CD4-positive, alpha-beta T cell treated with Interleukin-21 for 1 hour (primary cell): ENCODE measurements at regions not wholly inside any gene's neighbourhood (a gene's known extent, or its start where the extent isn't known, plus 50 kb on each side); places are given as distances from the start of the nearest gene placed in this dataset.

Experiments used
- DNase-seq: peaks from one replicate; pipeline ENCODE4 v3.0.0-alpha.2; 2020

GRCh38 chr6:27053738-27054137 is 193.8 kb upstream of the PRSS16 start:
- DNase-seq, result no peak

- DNase-seq, result no peak
Measured at GRCh38 chr6:27056615-27057014, 190.9 kb upstream of the PRSS16 start.

- no peak for DNase-seq
Measured at GRCh38 chr6:27059621-27060425, 187.7 kb upstream of the PRSS16 start.

GRCh38 chr6:27061235-27061993 is 186.1 kb upstream of the PRSS16 start:
- no peak for DNase-seq

- DNase-seq, result no peak
Measured at GRCh38 chr6:27062755-27063154, 184.7 kb upstream of the PRSS16 start.

GRCh38 chr6:27065183-27065582 is 182.3 kb upstream of the PRSS16 start:
- DNase-seq, result no peak

GRCh38 chr6:27066381-27066780 is 181.1 kb upstream of the PRSS16 start:
- no peak for DNase-seq

GRCh38 chr6:27066802-27067201 is 180.7 kb upstream of the PRSS16 start:
- DNase-seq, result no peak

GRCh38 chr6:27073441-27073840 is 174.1 kb upstream of the PRSS16 start:
- DNase-seq, result no peak

- no peak for DNase-seq
Measured at GRCh38 chr6:27076116-27076515, 171.4 kb upstream of the PRSS16 start.

- DNase-seq, result peak; percentile 60
Measured at GRCh38 chr6:27078734-27079357, 168.7 kb upstream of the PRSS16 start.

- no peak for DNase-seq
Measured at GRCh38 chr6:27081188-27081587, 166.3 kb upstream of the PRSS16 start.

GRCh38 chr6:27081931-27082330 is 165.6 kb upstream of the PRSS16 start:
- DNase-seq, result no peak

- DNase-seq, result no peak
Measured at GRCh38 chr6:27088068-27088467, 159.4 kb upstream of the PRSS16 start.

- no peak for DNase-seq
Measured at GRCh38 chr6:27091661-27092315, 155.7 kb upstream of the PRSS16 start.

GRCh38 chr6:27092316-27092692 is 155.2 kb upstream of the PRSS16 start:
- DNase-seq, result no peak

- no peak for DNase-seq
Measured at GRCh38 chr6:27095914-27096313, 151.6 kb upstream of the PRSS16 start.

GRCh38 chr6:27096834-27097511 is 150.5 kb upstream of the PRSS16 start:
- DNase-seq, result peak; percentile 13

GRCh38 chr6:27098956-27099355 is 148.5 kb upstream of the PRSS16 start:
- DNase-seq, result no peak

- no peak for DNase-seq
Measured at GRCh38 chr6:27100921-27101320, 146.6 kb upstream of the PRSS16 start.

- no peak for DNase-seq
Measured at GRCh38 chr6:27101824-27102223, 145.7 kb upstream of the PRSS16 start.

GRCh38 chr6:27106382-27106781 is 141.1 kb upstream of the PRSS16 start:
- no peak for DNase-seq

- DNase-seq, result no peak
Measured at GRCh38 chr6:27111743-27112142, 135.8 kb upstream of the PRSS16 start.
